HL-60 (cell line): ENCODE measurements at regions not wholly inside any gene's neighbourhood (a gene's known extent, or its start where the extent isn't known, plus 50 kb on each side); places are given as distances from the start of the nearest gene placed in this dataset.

Experiments used
- DNase-seq, 2 experiments: peaks; one replicate each; pipeline ENCODE4 v3.0.0-alpha.2; 2010 to 2020; ENCODE audit warnings: low read depth in 1 of 2, low spot score in 1 of 2
- H3K27ac ChIP-seq: fragments of 250-450 bp; sonication (Bioruptor Pico); replicated peaks from 2 replicates; pipeline ENCODE4 v1.5.1; 2020; ENCODE audit warnings: mild to moderate bottlenecking, moderate library complexity
- H3K27me3 ChIP-seq: fragments of 250-450 bp; sonication (Bioruptor Pico); 2 replicates; pipeline ENCODE4 v1.5.1; 2021; ENCODE audit warnings: mild to moderate bottlenecking, moderate library complexity; ENCODE audit not compliant: insufficient read depth, poor library complexity, severe bottlenecking
- H3K4me3 ChIP-seq: replicated peaks from 2 replicates; pipeline ENCODE4 v1.5.1; 2011; ENCODE audit warnings: mild to moderate bottlenecking, control low read depth, low read length; ENCODE audit not compliant: insufficient read depth
- GABPA ChIP-seq: IDR thresholded peaks from 2 replicates; pipeline ENCODE4 v1.6.1; 2012; ENCODE audit warnings: low read depth
- POLR2AphosphoS5 ChIP-seq: IDR thresholded peaks from 2 replicates; pipeline ENCODE4 v1.6.1; 2012; ENCODE audit warnings: low read depth
- SPI1 ChIP-seq: IDR thresholded peaks from 2 replicates; pipeline ENCODE4 v1.6.1; 2012; ENCODE audit warnings: low read depth, mild to moderate bottlenecking, borderline replicate concordance
- TF ChIP-seq, protein P1 (sequence below): IDR thresholded peaks from 2 replicates; pipeline ENCODE4 v1.6.1; 2012; ENCODE audit warnings: low read depth; ENCODE audit not compliant: insufficient replicate concordance
- TF ChIP-seq, protein P2 (sequence below): IDR thresholded peaks from one replicate; pipeline ENCODE4 v1.5.1; 2011; ENCODE audit warnings: low read length, control low read depth, inconsistent platforms; ENCODE audit not compliant: insufficient read depth

DNA sequence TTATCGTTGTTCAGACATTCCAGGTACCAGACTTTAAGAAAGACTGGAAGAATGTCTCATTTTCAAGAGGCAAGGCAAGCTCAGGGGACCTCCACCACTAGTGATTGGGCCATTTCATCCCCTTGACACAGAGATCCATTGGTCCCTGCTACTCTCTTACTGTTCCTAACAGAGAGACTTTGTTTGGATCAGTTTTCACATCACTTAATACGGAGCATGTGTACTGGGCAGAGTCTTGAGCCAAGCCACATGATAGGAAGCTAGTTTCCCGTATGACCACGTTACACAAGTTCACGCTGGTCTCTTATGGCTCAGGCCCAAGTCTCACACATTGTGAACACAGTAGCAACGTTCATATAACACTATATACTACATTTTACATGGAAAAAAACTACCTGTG, 269.9 kb downstream of the BAMBI start:
- TF ChIP-seq, protein P1, sequence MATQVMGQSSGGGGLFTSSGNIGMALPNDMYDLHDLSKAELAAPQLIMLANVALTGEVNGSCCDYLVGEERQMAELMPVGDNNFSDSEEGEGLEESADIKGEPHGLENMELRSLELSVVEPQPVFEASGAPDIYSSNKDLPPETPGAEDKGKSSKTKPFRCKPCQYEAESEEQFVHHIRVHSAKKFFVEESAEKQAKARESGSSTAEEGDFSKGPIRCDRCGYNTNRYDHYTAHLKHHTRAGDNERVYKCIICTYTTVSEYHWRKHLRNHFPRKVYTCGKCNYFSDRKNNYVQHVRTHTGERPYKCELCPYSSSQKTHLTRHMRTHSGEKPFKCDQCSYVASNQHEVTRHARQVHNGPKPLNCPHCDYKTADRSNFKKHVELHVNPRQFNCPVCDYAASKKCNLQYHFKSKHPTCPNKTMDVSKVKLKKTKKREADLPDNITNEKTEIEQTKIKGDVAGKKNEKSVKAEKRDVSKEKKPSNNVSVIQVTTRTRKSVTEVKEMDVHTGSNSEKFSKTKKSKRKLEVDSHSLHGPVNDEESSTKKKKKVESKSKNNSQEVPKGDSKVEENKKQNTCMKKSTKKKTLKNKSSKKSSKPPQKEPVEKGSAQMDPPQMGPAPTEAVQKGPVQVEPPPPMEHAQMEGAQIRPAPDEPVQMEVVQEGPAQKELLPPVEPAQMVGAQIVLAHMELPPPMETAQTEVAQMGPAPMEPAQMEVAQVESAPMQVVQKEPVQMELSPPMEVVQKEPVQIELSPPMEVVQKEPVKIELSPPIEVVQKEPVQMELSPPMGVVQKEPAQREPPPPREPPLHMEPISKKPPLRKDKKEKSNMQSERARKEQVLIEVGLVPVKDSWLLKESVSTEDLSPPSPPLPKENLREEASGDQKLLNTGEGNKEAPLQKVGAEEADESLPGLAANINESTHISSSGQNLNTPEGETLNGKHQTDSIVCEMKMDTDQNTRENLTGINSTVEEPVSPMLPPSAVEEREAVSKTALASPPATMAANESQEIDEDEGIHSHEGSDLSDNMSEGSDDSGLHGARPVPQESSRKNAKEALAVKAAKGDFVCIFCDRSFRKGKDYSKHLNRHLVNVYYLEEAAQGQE, result no peak
- TF ChIP-seq SPI1 (no peak), POLR2AphosphoS5 (no peak), GABPA (no peak)
- TF ChIP-seq, protein P2, sequence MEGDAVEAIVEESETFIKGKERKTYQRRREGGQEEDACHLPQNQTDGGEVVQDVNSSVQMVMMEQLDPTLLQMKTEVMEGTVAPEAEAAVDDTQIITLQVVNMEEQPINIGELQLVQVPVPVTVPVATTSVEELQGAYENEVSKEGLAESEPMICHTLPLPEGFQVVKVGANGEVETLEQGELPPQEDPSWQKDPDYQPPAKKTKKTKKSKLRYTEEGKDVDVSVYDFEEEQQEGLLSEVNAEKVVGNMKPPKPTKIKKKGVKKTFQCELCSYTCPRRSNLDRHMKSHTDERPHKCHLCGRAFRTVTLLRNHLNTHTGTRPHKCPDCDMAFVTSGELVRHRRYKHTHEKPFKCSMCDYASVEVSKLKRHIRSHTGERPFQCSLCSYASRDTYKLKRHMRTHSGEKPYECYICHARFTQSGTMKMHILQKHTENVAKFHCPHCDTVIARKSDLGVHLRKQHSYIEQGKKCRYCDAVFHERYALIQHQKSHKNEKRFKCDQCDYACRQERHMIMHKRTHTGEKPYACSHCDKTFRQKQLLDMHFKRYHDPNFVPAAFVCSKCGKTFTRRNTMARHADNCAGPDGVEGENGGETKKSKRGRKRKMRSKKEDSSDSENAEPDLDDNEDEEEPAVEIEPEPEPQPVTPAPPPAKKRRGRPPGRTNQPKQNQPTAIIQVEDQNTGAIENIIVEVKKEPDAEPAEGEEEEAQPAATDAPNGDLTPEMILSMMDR, result no peak
- no peak overlapping the region for H3K27ac ChIP-seq
- no peak for DNase-seq
- no peak overlapping the region for H3K4me3 ChIP-seq
- H3K27me3 ChIP-seq, result peaks cover 3% of the 10 kb centered on the region

DNA sequence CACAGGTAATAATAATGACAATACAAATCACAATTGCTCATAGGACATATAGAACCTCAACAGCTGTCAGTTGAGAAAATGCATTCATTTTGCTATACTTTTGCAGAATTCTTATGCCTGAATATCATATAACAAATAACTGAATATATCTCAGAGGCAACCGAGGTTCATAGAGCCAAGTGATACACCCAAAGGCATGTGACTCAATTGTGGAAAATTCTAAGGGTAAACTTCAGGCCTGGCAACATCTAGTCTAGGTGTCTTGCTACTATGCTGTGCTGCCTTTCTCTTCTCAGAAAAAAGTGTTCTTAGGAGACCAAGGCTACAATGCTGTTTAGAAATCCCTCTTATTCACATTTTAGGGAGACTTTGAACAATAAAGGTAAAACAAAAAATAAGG, 270.7 kb downstream of the BAMBI start:
- no peak for DNase-seq
- Histone ChIP-seq H3K27me3 (peaks cover 3% of the 10 kb centered on the region), H3K27ac (no peak overlapping the region), H3K4me3 (no peak overlapping the region)
- TF ChIP-seq GABPA (no peak), SPI1 (no peak), POLR2AphosphoS5 (no peak)
- TF ChIP-seq, protein P2, result no peak
- TF ChIP-seq, protein P1, result no peak

DNA sequence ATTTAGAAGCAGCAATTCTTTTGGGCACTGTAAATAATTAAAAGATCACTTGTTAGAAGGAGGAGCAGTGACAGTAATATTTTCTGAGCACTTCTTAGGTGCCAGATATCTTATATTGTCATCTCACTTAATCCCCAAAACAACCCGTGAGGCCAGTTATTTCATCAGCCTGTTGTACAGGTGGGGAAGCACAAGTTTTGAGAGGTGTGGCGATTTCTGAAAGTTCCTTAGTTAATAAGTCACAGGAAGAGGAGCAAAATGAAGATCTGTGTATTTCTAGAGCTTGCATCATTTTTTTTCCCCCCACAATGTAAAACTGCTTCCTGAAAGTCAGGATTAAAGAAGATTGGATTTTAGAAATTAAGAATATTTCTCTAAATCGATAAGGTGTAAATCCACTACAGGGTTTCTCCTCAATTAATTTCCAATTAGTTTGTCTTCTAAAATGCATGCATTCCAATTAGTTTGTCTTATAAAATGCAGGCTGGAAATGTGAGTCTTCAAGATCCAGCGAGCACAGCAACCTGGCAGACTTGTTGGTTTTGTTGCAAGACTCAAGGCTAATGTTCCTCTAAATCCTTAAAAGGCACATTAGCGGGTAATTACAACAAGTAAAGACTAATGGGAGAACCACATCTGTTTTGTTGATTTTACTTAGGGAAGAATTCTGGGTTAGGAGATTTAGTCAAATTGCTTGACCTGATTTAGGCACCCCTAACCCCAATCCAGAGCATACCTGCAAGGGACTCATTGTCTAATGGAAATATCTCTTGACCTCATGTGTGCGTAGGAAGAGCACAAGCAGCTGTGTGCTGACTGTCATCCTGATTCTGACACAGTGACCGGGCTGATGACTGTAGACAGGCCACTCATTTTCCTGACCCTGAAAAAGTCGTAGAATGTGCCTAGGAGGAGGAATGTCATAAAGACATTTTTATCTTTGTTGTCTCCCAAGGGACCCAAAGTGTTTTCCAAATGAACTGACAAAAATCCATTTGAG, 272.0 kb downstream of the BAMBI start:
- DNase-seq, result no peak
- Histone ChIP-seq H3K4me3 (no peak overlapping the region), H3K27me3 (peaks cover 3% of the 10 kb centered on the region), H3K27ac (no peak overlapping the region)
- TF ChIP-seq POLR2AphosphoS5 (no peak), GABPA (no peak), SPI1 (no peak)
- TF ChIP-seq, protein P2, result no peak
- TF ChIP-seq, protein P1, result no peak
